HG03280 (cell line): ENCODE measurements at regions not wholly inside any gene's neighbourhood (a gene's known extent, or its start where the extent isn't known, plus 50 kb on each side); places are given as distances from the start of the nearest gene placed in this dataset.

Experiments used
- ATAC-seq: cut with Tn5 transposase; IDR thresholded peaks from one replicate; pipeline ENCODE4 v1.9.1; 2021; ENCODE audit warnings: mild to moderate bottlenecking, moderate library complexity; ENCODE audit not compliant: unreplicated experiment

GRCh38 chr18:78739882-78740677, 239.5 kb upstream of the SALL3 start:
- ATAC-seq = no peak

DNA sequence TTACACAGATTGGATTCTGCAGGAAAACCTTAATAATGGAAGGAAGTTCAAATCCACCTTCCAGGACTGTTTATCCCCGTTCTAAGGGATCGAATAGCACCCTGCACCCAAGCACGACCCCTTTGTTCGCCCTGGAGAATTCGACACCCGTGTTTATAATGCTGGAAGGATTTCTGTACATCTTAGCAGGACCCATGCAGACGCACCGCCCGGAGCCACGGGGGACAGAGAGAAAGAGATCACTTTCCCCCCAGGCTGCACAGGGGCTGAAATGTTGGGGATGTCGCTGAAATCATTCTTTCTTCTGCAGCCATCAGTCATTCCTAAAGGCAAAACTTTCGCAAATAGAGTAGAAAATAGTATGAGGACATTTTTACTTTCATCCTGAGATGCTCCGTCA, 238.7 kb upstream of the SALL3 start:
- no peak for ATAC-seq

GRCh38 chr18:78741381-78742217, 238.0 kb upstream of the SALL3 start:
- ATAC-seq = no peak

DNA sequence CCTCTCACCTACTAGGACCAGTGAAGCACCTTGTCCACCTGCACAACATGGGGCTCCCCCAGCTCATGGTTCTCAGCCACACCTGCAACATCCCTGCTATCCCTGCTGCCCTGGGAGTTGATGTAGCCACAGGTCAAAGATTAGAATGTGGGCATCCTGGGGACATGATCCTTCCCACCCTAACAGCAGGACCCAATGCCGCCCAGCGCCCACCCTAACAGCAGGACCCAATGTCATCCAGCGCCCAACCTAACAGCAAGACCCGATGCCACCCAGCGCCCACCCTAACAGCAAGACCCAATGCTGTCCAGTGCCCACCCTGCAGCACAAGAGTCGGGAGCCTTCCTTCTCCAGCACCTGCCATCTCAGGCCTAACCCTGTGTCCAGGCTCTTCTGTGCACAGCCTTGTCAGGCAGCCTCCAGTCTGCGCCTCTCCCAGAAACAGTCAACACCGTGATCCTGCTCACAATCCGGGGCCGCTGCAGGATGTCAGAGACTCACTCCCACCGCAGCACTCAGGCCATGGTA, 237.3 kb upstream of the SALL3 start:
- no peak for ATAC-seq

DNA sequence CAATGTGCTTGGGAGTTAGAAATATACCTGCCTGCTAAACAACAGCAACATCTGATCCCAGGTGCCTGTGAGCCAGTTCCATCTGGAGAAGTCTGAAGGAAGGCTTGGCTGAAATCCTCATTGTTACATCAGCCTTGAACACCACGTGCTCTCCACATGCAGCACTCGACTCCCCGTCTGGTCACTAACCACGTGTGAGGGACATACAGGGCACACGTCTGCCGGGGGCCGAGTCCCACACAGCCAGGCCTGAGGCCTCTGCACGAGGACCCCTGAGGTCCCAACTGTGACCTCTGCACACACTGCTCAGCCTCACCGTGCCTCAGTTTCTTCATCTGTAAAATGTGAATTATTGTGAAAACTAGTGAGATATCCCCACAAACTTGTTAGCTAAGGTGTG, 236.5 kb upstream of the SALL3 start:
- no peak for ATAC-seq

DNA sequence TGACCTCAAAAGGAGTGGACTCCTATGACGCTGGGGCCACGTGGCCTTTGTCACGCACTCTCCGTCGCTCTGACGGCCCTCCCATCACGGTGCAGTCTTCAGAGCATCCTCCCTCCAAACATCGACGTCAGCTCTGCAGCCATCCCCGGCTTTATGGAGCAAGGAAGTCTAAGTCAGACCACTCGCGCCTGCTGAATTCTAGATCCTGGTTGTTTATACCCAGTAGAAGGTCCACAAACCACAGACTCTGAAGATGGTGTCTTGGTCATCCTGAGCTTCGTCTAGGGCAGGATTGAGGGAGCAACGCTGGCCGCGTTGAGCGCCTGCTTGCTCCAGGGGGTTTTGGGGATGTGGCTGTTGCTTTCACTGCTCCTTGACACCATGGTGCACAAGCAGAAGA, 228.0 kb upstream of the SALL3 start:
- ATAC-seq = no peak

GRCh38 chr18:78753240-78753639, 226.4 kb upstream of the SALL3 start:
- no peak for ATAC-seq

- no peak for ATAC-seq
Observed at GRCh38 chr18:78754311-78755043, 225.1 kb upstream of the SALL3 start.

GRCh38 chr18:78757014-78757413, 222.6 kb upstream of the SALL3 start:
- ATAC-seq = no peak

- ATAC-seq = no peak
Observed at GRCh38 chr18:78758496-78758895, 221.1 kb upstream of the SALL3 start.

GRCh38 chr18:78762753-78763152, 216.9 kb upstream of the SALL3 start:
- ATAC-seq = no peak

- ATAC-seq = no peak
Observed at GRCh38 chr18:78764544-78764943, 215.1 kb upstream of the SALL3 start.

DNA sequence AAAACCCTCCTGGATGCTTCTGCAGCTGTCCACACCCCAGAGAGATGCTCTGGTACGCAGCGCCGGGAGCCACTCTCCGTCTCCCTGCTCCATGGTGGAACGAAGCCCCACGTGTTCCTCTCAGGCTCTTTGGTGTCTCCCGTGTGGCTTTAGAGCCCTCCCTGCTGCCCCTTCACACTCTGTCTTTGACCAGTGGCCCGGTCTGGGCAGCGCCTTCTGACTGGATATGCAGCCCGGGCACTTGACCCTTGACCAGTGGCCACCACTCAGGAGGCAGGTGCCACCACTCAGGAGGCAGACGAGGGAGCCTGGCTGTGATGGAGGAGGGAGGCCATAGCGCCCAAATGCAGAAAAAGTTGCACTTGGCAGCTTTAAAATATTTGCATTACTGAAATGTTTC, 214.5 kb upstream of the SALL3 start:
- no peak for ATAC-seq

GRCh38 chr18:78765637-78766281, 213.9 kb upstream of the SALL3 start:
- no peak for ATAC-seq

DNA sequence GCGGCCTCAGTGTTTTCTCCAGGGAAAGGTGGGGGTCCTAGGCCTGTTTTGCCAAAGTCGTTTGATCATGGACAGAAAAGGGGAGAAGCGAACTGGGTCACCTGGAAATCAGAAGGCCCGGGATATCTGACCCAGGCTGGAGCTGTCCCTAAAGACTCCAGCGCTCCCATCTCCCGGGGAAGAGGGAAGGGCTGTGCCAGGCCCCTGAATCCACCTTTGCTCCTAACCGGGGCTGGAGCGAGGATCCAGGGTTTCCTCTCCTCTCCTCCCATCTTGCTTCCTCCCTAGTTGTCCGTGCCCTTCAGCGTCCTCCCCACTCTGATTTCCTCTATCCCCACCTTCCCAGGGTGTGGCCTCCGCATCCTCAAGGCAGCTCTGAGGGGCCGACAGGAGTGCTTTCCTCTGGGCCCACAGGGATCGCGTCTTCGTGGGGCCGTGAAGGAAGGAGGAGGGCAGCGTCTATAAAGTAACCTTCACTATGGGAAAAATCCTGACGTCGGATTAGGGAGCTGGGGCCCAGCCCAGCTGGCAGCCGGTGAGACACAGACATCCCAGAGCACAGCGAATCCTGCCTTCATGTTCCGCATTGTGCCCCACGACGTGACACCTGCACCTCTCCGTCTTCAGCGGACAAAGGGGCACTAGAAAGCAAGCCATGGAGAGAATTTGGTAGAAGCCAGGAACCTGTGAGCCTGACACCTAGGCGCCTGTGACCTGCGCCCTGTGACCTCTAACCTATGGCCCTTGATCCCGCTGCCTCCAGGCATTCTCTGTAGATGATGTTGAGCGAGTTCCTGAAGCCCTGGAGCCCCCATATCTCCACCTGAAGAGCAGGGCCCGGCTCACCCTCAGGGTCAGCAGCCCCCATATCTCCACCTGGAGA, 212.7 kb upstream of the SALL3 start:
- no peak for ATAC-seq

GRCh38 chr18:78767648-78768071, 212.0 kb upstream of the SALL3 start:
- no peak for ATAC-seq

- ATAC-seq = no peak
Observed at GRCh38 chr18:78768221-78768620, 211.4 kb upstream of the SALL3 start.

DNA sequence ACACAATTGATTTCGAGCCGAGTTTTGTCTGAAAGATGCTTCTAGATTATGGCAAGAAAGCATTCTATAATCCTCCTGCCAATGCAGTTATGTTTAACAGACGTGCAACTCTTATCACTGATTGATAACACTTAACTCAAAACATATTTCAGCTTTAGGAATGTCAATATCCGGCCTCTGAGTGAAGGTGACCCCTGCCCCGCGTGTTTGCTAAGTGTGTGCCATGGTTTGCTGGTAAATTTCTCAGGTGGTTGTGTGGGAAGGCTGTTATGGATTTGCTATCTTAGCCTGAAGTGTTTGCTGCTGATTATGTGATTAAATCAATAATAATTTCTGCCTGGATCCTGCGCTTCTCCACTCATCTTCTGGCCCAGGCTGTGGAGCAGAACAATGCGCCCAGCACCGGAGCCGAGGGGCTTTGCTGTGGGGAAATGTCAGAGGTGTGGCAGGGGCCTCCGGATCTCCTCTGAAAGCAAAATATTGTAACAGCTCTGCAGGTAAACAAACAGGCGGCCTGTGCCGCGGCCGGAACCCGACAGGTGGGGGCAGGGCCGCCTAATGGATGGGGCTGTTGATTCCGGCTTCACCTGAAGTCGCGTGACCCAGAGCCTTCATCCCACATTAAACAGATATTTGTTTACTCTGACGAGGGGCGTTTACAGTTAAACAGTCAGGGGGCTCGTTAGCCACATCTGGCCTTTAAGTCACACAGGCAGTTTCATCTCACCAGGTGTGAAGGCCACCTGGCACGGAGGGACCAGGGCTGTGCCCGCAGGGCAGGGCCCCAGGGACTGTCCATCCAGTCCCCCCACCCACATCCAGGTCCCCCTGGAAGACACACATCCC, 210.7 kb upstream of the SALL3 start:
- ATAC-seq = no peak
